Lower leg skin (tissue), 4 donors: ENCODE measurements at regions not wholly inside any gene's neighbourhood (a gene's known extent, or its start where the extent isn't known, plus 50 kb on each side); places are given as distances from the start of the nearest gene placed in this dataset.

ENCODE experiments used
- DNase-seq, 2 donors: peaks; one replicate each; pipeline ENCODE4 v3.0.0-alpha.2; 2019; ENCODE audit warnings: low spot score in 2 of 2
- H3K4me3 ChIP-seq: fragments of 200-600 bp; sonication (generic); 2 replicates; pipeline ENCODE4 v1.5.1; 2017; ENCODE audit warnings: mild to moderate bottlenecking, low read depth; ENCODE audit not compliant: poor library complexity, severe bottlenecking
- CTCF ChIP-seq, 3 donors: fragments of 450-650 bp; IDR thresholded peaks; one replicate each; pipeline ENCODE4 v1.5.1; 2016; ENCODE audit warnings: antibody characterized with exemption in 3 of 3, mild to moderate bottlenecking in 3 of 3, moderate library complexity in 2 of 3
- POLR2A ChIP-seq, 2 donors: fragments of 450-650 bp; IDR thresholded peaks; one replicate each; pipeline ENCODE4 v1.6.1; 2016 to 2017; ENCODE audit warnings: antibody characterized with exemption in 2 of 2, mild to moderate bottlenecking in 1 of 2, moderate library complexity in 1 of 2
- WGBS, 2 donors: methylation state at CpG; one replicate each; pipeline ENCODE4 v1.1.5; 2018; 5-methylcytosine and 5-hydroxymethylcytosine counted together
- intact Hi-C: fragments of 100-400 bp; cut with DNase I; formaldehyde crosslinking; loops from one replicate; pipeline ENCODE4 v1.15.0; 2023; ENCODE audit warnings: low total_unique reads

GRCh38 chr16:73485880-73486279 is 438.0 kb upstream of the ZFHX3 start:
- TF ChIP-seq CTCF (IDR thresholded peaks at IDR 0.05) (no peak), POLR2A (IDR thresholded peaks at IDR 0.05) (no peak)
- no peak for DNase-seq
- H3K4me3 ChIP-seq = no peak overlapping the region
- intact Hi-C loops = no loop called here
- WGBS, 2 donors = 60 to 63% methylated on average over 4 of the region's 4 CpGs

- DNase-seq = no peak
- TF ChIP-seq POLR2A (IDR thresholded peaks at IDR 0.05) (no peak), CTCF (IDR thresholded peaks at IDR 0.05) (no peak)
- intact Hi-C loops = no loop called here
- H3K4me3 ChIP-seq = no peak overlapping the region
- 73 to 78% methylated on average over 17 of the region's 17 CpGs for WGBS, 2 donors
These were observed 436.2 kb upstream of the ZFHX3 start for GRCh38 chr16:73483934-73484711.

GRCh38 chr16:73483076-73483791 is 435.3 kb upstream of the ZFHX3 start:
- TF ChIP-seq CTCF (IDR thresholded peaks at IDR 0.05) = no peak
- no peak for TF ChIP-seq POLR2A (IDR thresholded peaks at IDR 0.05)
- WGBS, 2 donors = 31 to 51% methylated on average over 30 of the region's 30 CpGs

GRCh38 chr16:73482310-73482709 is 434.4 kb upstream of the ZFHX3 start:
- H3K4me3 ChIP-seq = no peak overlapping the region
- TF ChIP-seq POLR2A (IDR thresholded peaks at IDR 0.05) (no peak), CTCF (IDR thresholded peaks at IDR 0.05) (no peak)
- intact Hi-C loops = no loop called here
- WGBS, 2 donors = 77 to 89% methylated on average over 6 of the region's 6 CpGs
- no peak for DNase-seq

More at GRCh38 chr16:73483076-73483791, 435.3 kb upstream of the ZFHX3 start:
- no peak overlapping the region for H3K4me3 ChIP-seq
- DNase-seq = no peak
- intact Hi-C loops = no loop called here

GRCh38 chr16:73480381-73480780 is 432.5 kb upstream of the ZFHX3 start:
- DNase-seq = no peak
- 49 to 56% methylated on average over 2 of the region's 2 CpGs for WGBS, 2 donors
- TF ChIP-seq POLR2A (IDR thresholded peaks at IDR 0.05) (no peak), CTCF (IDR thresholded peaks at IDR 0.05) (no peak)
- H3K4me3 ChIP-seq = no peak overlapping the region
- intact Hi-C loops = no loop called here
